Ascending aorta (tissue), 2 donors: ENCODE measurements at regions not wholly inside any gene's neighbourhood (a gene's known extent, or its start where the extent isn't known, plus 50 kb on each side); places are given as distances from the start of the nearest gene placed in this dataset.

ENCODE experiments used
- DNase-seq, 2 donors: peaks; one replicate each; pipeline ENCODE4 v3.0.0-alpha.2; 2019; ENCODE audit warnings: low spot score in 2 of 2
- H3K27ac ChIP-seq, 2 donors: fragments of 200-600 bp; sonication (generic); one replicate each; pipeline ENCODE4 v1.5.1; 2016 to 2017; ENCODE audit warnings: mild to moderate bottlenecking in 1 of 2
- H3K27me3 ChIP-seq: fragments of 200-600 bp; sonication (generic); one replicate; pipeline ENCODE4 v1.5.1; 2017
- H3K36me3 ChIP-seq, 2 donors: fragments of 200-600 bp; sonication (generic); one replicate each; pipeline ENCODE4 v1.5.1; 2016
- H3K4me1 ChIP-seq, 2 donors: fragments of 200-600 bp; sonication (generic); one replicate each; pipeline ENCODE4 v1.5.1; 2016 to 2017; ENCODE audit warnings: mild to moderate bottlenecking in 1 of 2
- H3K4me3 ChIP-seq, 2 donors: fragments of 200-600 bp; sonication (generic); one replicate each; pipeline ENCODE4 v1.5.1; 2016 to 2017; ENCODE audit warnings: mild to moderate bottlenecking in 1 of 2
- H3K9me3 ChIP-seq, 2 donors: fragments of 200-600 bp; sonication (generic); one replicate each; pipeline ENCODE4 v1.5.1; 2016
- CTCF ChIP-seq, 3 experiments: fragments of 200-600 bp in 2 of 3; fragments of 450-650 bp in 1 of 3; sonication (generic) in 2 of 3; IDR thresholded peaks; one replicate each; pipeline ENCODE4 v1.5.1; 2016 to 2019; ENCODE audit warnings: antibody characterized with exemption in 3 of 3, mild to moderate bottlenecking in 1 of 3, moderate library complexity in 1 of 3
- intact Hi-C: fragments of 100-400 bp; cut with DNase I; formaldehyde crosslinking; loops from one replicate; pipeline ENCODE4 v1.15.1; 2023

- Histone ChIP-seq H3K9me3 (no peaks in the 10 kb centered on the region), H3K27ac (no peak overlapping the region), H3K4me3 (no peak overlapping the region), H3K4me1 (no peaks in the 10 kb centered on the region), H3K36me3 (no peaks in the 10 kb centered on the region), H3K27me3 (no peaks in the 10 kb centered on the region)
- no peak for TF ChIP-seq CTCF (IDR thresholded peaks at IDR 0.05)
- intact Hi-C loops, result no loop called here
- no peak for DNase-seq
These were observed 333.2 kb upstream of the MAD2L1 start for GRCh38 chr4:120399826-120400225.

- Histone ChIP-seq H3K4me1 (no peaks in the 10 kb centered on the region), H3K4me3 (no peak overlapping the region), H3K9me3 (no peaks in the 10 kb centered on the region), H3K27me3 (no peaks in the 10 kb centered on the region), H3K36me3 (no peaks in the 10 kb centered on the region), H3K27ac (no peak overlapping the region)
- intact Hi-C loops, result no loop called here
- TF ChIP-seq CTCF (IDR thresholded peaks at IDR 0.05), result no peak
- DNase-seq, result no peak
These were observed 329.1 kb upstream of the MAD2L1 start for GRCh38 chr4:120395746-120396145.

GRCh38 chr4:120355881-120356280 is 289.2 kb upstream of the MAD2L1 start:
- H3K36me3 ChIP-seq, result no peaks in the 10 kb centered on the region
- DNase-seq, result no peak
- no peaks in the 10 kb centered on the region for H3K9me3 ChIP-seq
- no peak overlapping the region for H3K27ac ChIP-seq
- no peak for TF ChIP-seq CTCF (IDR thresholded peaks at IDR 0.05)
- no peak overlapping the region for H3K4me3 ChIP-seq
- H3K4me1 ChIP-seq, result no peaks in the 10 kb centered on the region
- intact Hi-C loops, result no loop called here
- H3K27me3 ChIP-seq, result no peaks in the 10 kb centered on the region

GRCh38 chr4:120354381-120354780 is 287.7 kb upstream of the MAD2L1 start:
- Histone ChIP-seq H3K9me3 (no peaks in the 10 kb centered on the region), H3K36me3 (no peaks in the 10 kb centered on the region), H3K27ac (no peak overlapping the region), H3K27me3 (no peaks in the 10 kb centered on the region), H3K4me3 (no peak overlapping the region), H3K4me1 (no peaks in the 10 kb centered on the region)
- intact Hi-C loops, result no loop called here
- no peak for DNase-seq
- TF ChIP-seq CTCF (IDR thresholded peaks at IDR 0.05), result no peak

- Histone ChIP-seq H3K36me3 (no peaks in the 10 kb centered on the region), H3K4me1 (no peaks in the 10 kb centered on the region), H3K27ac (no peak overlapping the region), H3K27me3 (no peaks in the 10 kb centered on the region), H3K9me3 (no peaks in the 10 kb centered on the region), H3K4me3 (no peak overlapping the region)
- DNase-seq, result no peak
- TF ChIP-seq CTCF (IDR thresholded peaks at IDR 0.05), result no peak
- intact Hi-C loops, result no loop called here
These were observed 286.6 kb upstream of the MAD2L1 start for GRCh38 chr4:120353235-120353634.

GRCh38 chr4:120352739-120353138 is 286.1 kb upstream of the MAD2L1 start:
- no peak for TF ChIP-seq CTCF (IDR thresholded peaks at IDR 0.05)
- intact Hi-C loops, result no loop called here
- Histone ChIP-seq H3K27me3 (no peaks in the 10 kb centered on the region), H3K36me3 (no peaks in the 10 kb centered on the region), H3K9me3 (no peaks in the 10 kb centered on the region), H3K4me1 (no peaks in the 10 kb centered on the region), H3K27ac (no peak overlapping the region), H3K4me3 (no peak overlapping the region)
- DNase-seq, result no peak
